HG02981 (cell line): ENCODE measurements at regions not wholly inside any gene's neighbourhood (a gene's known extent, or its start where the extent isn't known, plus 50 kb on each side); places are given as distances from the start of the nearest gene placed in this dataset.

Experiments
- ATAC-seq: cut with Tn5 transposase; IDR thresholded peaks from one replicate; pipeline ENCODE4 v1.9.1; 2021; ENCODE audit warnings: mild to moderate bottlenecking, moderate library complexity; ENCODE audit not compliant: unreplicated experiment

- no peak for ATAC-seq
Observed at GRCh38 chr15:96414875-96415274, 84.4 kb downstream of the NR2F2 start.

- no peak for ATAC-seq
Observed at GRCh38 chr15:96415513-96416217, 85.2 kb downstream of the NR2F2 start.

GRCh38 chr15:96416218-96416933 is 85.9 kb downstream of the NR2F2 start:
- ATAC-seq = no peak

GRCh38 chr15:96416934-96417759 is 86.6 kb downstream of the NR2F2 start:
- no peak for ATAC-seq

- ATAC-seq = no peak
Observed at GRCh38 chr15:96417760-96418130, 87.2 kb downstream of the NR2F2 start.

GRCh38 chr15:96418146-96418545 is 87.6 kb downstream of the NR2F2 start:
- ATAC-seq = no peak

GRCh38 chr15:96421178-96421601 is 90.7 kb downstream of the NR2F2 start:
- ATAC-seq = no peak

GRCh38 chr15:96422125-96422524 is 91.6 kb downstream of the NR2F2 start:
- ATAC-seq = no peak

- ATAC-seq = no peak
Observed at GRCh38 chr15:96424674-96425073, 94.2 kb downstream of the NR2F2 start.

- ATAC-seq = no peak
Observed at GRCh38 chr15:96428742-96429141, 98.2 kb downstream of the NR2F2 start.

- no peak for ATAC-seq
Observed at GRCh38 chr15:96431786-96432185, 101.3 kb downstream of the NR2F2 start.

- ATAC-seq = no peak
Observed at GRCh38 chr15:96435022-96435421, 104.5 kb downstream of the NR2F2 start.

GRCh38 chr15:96435841-96436240 is 105.3 kb downstream of the NR2F2 start:
- no peak for ATAC-seq

GRCh38 chr15:96440978-96441377 is 110.5 kb downstream of the NR2F2 start:
- ATAC-seq = no peak

GRCh38 chr15:96442076-96442475 is 111.6 kb downstream of the NR2F2 start:
- ATAC-seq = no peak

- ATAC-seq = no peak
Observed at GRCh38 chr15:96444865-96445264, 114.4 kb downstream of the NR2F2 start.

GRCh38 chr15:96448923-96449322 is 118.4 kb downstream of the NR2F2 start:
- ATAC-seq = no peak

- ATAC-seq = no peak
Observed at GRCh38 chr15:96457841-96458240, 127.3 kb downstream of the NR2F2 start.

- no peak for ATAC-seq
Observed at GRCh38 chr15:96460106-96460505, 129.6 kb downstream of the NR2F2 start.

GRCh38 chr15:96462768-96463750 is 132.6 kb downstream of the NR2F2 start:
- ATAC-seq = no peak
